Neural progenitor cell (in vitro differentiated cells): ENCODE measurements at regions not wholly inside any gene's neighbourhood (a gene's known extent, or its start where the extent isn't known, plus 50 kb on each side); places are given as distances from the start of the nearest gene placed in this dataset.

Experiments
- DNase-seq: peaks from one replicate; pipeline ENCODE4 v3.0.0-alpha.2; 2016; ENCODE audit warnings: low spot score
- H2AFZ ChIP-seq: fragments of 200-600 bp; sonication (generic); replicated peaks from 2 replicates; pipeline ENCODE4 v1.6.1; 2016; ENCODE audit warnings: antibody characterized with exemption
- H3F3A ChIP-seq: fragments of 200-600 bp; sonication (generic); 2 replicates; pipeline ENCODE4 v1.6.1; 2016; ENCODE audit warnings: antibody characterized with exemption, low read depth
- H3K27ac ChIP-seq: fragments of 200-600 bp; sonication (generic); 2 replicates; pipeline ENCODE4 v1.5.1; 2016; ENCODE audit warnings: mild to moderate bottlenecking
- H3K27me3 ChIP-seq: fragments of 200-600 bp; sonication (generic); 2 replicates; pipeline ENCODE4 v1.6.1; 2016; ENCODE audit warnings: mild to moderate bottlenecking, moderate library complexity
- H3K36me3 ChIP-seq: fragments of 200-600 bp; sonication (generic); 2 replicates; pipeline ENCODE4 v1.5.1; 2016
- H3K4me1 ChIP-seq: fragments of 200-600 bp; sonication (generic); 2 replicates; pipeline ENCODE4 v1.6.1; 2016; ENCODE audit warnings: mixed run types
- H3K4me2 ChIP-seq: fragments of 200-600 bp; sonication (generic); 2 replicates; pipeline ENCODE4 v1.6.1; 2016
- H3K4me3 ChIP-seq: fragments of 200-600 bp; sonication (generic); 2 replicates; pipeline ENCODE4 v1.5.1; 2016
- H3K79me2 ChIP-seq: fragments of 200-600 bp; sonication (generic); 2 replicates; pipeline ENCODE4 v1.6.1; 2016; ENCODE audit warnings: low read depth
- H3K9ac ChIP-seq: fragments of 200-600 bp; sonication (generic); 2 replicates; pipeline ENCODE4 v1.6.1; 2016
- H3K9me3 ChIP-seq: fragments of 200-600 bp; sonication (generic); 2 replicates; pipeline ENCODE4 v1.5.1; 2016; ENCODE audit warnings: low read depth
- H4K20me1 ChIP-seq: fragments of 200-600 bp; sonication (generic); 2 replicates; pipeline ENCODE4 v1.6.1; 2016; ENCODE audit warnings: low read depth
- H3K27ac Mint-ChIP-seq: 3 replicates; pipeline ENCODE4 v1.8.0; 2021; ENCODE audit warnings: mixed read lengths
- H3K27me3 Mint-ChIP-seq: 2 replicates; pipeline ENCODE4 v1.8.0; 2022; ENCODE audit warnings: low read depth, mild to moderate bottlenecking, inconsistent platforms, moderate library complexity, mixed read lengths; ENCODE audit not compliant: insufficient read depth
- H3K36me3 Mint-ChIP-seq: 3 replicates; pipeline ENCODE4 v1.8.0; 2021; ENCODE audit warnings: mixed read lengths
- H3K4me1 Mint-ChIP-seq: 3 replicates; pipeline ENCODE4 v1.8.0; 2021; ENCODE audit warnings: mixed read lengths
- H3K4me3 Mint-ChIP-seq: 3 replicates; pipeline ENCODE4 v1.8.0; 2021; ENCODE audit warnings: mild to moderate bottlenecking, moderate library complexity, mixed read lengths
- H3K9me3 Mint-ChIP-seq: 3 replicates; pipeline ENCODE4 v1.8.0; 2020; ENCODE audit warnings: mixed read lengths
- EZH2 ChIP-seq: fragments of 200-600 bp; sonication (generic); IDR thresholded peaks from 2 replicates; pipeline ENCODE4 v1.6.1; 2017; ENCODE audit warnings: antibody characterized with exemption, mild to moderate bottlenecking, moderate library complexity
- EZH2phosphoT487 ChIP-seq: fragments of 200-600 bp; sonication (generic); IDR thresholded peaks from 2 replicates; pipeline ENCODE4 v1.6.1; 2017; ENCODE audit warnings: antibody characterized with exemption
- TF ChIP-seq, protein P1 (sequence below): fragments of 200-600 bp; sonication (generic); IDR thresholded peaks from 2 replicates; pipeline ENCODE4 v1.5.1; 2017; ENCODE audit warnings: antibody characterized with exemption, mild to moderate bottlenecking

DNA sequence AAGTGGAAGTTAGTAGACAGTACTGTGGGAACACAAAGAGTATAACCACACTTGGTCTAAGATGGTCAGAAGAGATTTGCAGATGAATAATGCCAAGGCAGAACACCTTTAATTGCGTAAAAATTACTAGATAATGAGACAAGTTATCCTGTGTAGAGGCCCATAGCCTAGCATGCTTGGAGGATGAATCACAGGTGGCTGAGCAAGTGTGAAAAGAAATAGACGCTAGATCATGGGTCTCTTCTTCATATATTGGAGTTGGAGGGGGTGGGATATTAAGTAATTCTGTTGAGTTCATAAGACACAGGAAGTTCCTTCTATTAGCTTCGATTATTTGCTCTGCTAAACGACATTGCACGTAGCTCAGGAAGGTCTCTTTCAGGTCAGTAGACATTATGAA, 454.3 kb upstream of the LMO3 start:
- Histone ChIP-seq H3K27ac (no peak overlapping the region), H3K9ac (no peak overlapping the region), H3K27me3 (no peaks in the 10 kb centered on the region), H3K79me2 (no peaks in the 10 kb centered on the region), H3K4me2 (no peak overlapping the region), H3F3A (no peaks in the 10 kb centered on the region), H3K4me1 (no peaks in the 10 kb centered on the region), H3K36me3 (no peaks in the 10 kb centered on the region), H3K9me3 (no peaks in the 10 kb centered on the region), H2AFZ (no peak overlapping the region), H3K4me3 (no peak overlapping the region), H4K20me1 (no peaks in the 10 kb centered on the region)
- DNase-seq = no peak
- Mint-ChIP-seq H3K27me3 (no peaks in the 10 kb centered on the region), H3K4me3 (no peak overlapping the region), H3K9me3 (no peaks in the 10 kb centered on the region), H3K27ac (no peak overlapping the region), H3K4me1 (peaks cover 8% of the 10 kb centered on the region), H3K36me3 (no peaks in the 10 kb centered on the region)
- TF ChIP-seq, protein P1, sequence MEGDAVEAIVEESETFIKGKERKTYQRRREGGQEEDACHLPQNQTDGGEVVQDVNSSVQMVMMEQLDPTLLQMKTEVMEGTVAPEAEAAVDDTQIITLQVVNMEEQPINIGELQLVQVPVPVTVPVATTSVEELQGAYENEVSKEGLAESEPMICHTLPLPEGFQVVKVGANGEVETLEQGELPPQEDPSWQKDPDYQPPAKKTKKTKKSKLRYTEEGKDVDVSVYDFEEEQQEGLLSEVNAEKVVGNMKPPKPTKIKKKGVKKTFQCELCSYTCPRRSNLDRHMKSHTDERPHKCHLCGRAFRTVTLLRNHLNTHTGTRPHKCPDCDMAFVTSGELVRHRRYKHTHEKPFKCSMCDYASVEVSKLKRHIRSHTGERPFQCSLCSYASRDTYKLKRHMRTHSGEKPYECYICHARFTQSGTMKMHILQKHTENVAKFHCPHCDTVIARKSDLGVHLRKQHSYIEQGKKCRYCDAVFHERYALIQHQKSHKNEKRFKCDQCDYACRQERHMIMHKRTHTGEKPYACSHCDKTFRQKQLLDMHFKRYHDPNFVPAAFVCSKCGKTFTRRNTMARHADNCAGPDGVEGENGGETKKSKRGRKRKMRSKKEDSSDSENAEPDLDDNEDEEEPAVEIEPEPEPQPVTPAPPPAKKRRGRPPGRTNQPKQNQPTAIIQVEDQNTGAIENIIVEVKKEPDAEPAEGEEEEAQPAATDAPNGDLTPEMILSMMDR = no peak
- no peak for TF ChIP-seq EZH2
- no peak for TF ChIP-seq EZH2phosphoT487

DNA sequence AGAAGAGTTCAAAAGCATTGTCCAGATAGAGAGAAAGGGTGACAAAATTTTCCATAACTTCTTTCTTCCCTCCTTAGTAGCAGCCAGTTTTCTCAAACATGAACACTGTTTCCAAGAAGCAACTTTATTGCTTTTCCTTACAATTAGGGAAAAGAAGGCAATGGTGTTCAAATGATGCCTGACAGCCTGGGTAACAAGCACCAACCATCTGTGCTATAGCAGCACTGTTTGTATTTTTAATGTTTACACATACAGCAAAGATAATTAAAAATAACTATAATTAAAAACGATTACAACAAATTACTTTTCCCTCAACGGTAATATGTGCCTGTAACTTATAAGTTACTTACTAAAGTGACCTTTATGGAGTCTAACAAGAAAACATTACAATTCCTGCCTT, 450.6 kb upstream of the LMO3 start:
- DNase-seq = no peak
- H3K36me3 Mint-ChIP-seq = no peaks in the 10 kb centered on the region
- Histone ChIP-seq H4K20me1 (no peaks in the 10 kb centered on the region), H3K9me3 (no peaks in the 10 kb centered on the region), H2AFZ (no peak overlapping the region), H3K36me3 (no peaks in the 10 kb centered on the region), H3K4me3 (no peak overlapping the region), H3K27me3 (no peaks in the 10 kb centered on the region), H3K4me2 (no peak overlapping the region), H3K4me1 (no peaks in the 10 kb centered on the region), H3F3A (no peaks in the 10 kb centered on the region), H3K79me2 (no peaks in the 10 kb centered on the region), H3K27ac (no peak overlapping the region), H3K9ac (no peak overlapping the region)
- no peak overlapping the region for H3K4me3 Mint-ChIP-seq
- H3K27ac Mint-ChIP-seq = no peak overlapping the region
- no peaks in the 10 kb centered on the region for H3K27me3 Mint-ChIP-seq
- TF ChIP-seq EZH2phosphoT487 = no peak
- TF ChIP-seq EZH2 = no peak
- TF ChIP-seq, protein P1 = no peak
- peaks cover 8% of the 10 kb centered on the region for H3K4me1 Mint-ChIP-seq
- H3K9me3 Mint-ChIP-seq = no peaks in the 10 kb centered on the region

DNA sequence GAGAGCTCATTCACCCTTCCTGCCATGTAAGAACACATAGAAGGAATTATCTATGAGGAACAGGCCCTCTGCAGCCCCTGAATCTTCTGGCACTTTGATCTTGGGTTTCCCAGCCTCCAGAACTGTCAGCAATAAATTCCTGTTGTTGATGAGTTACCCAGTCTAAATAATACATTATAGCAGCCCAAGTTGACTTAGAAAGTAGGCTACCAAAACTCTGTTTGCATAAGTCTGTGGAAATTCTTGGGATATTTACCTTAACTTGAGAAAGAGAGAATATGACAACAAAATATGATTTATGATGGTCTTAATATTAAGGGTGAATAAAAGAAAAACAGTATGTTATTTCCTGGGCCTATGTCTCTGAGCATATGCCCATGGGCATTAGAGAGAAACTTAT, 433.0 kb upstream of the LMO3 start:
- no peak for TF ChIP-seq EZH2phosphoT487
- TF ChIP-seq, protein P1 = no peak
- TF ChIP-seq EZH2 = no peak
- Histone ChIP-seq H3K9ac (no peak overlapping the region), H2AFZ (no peak overlapping the region), H3K36me3 (no peaks in the 10 kb centered on the region), H4K20me1 (no peaks in the 10 kb centered on the region), H3K4me1 (peaks cover 7% of the 10 kb centered on the region), H3K4me2 (no peak overlapping the region), H3K4me3 (no peak overlapping the region), H3K27me3 (no peaks in the 10 kb centered on the region), H3F3A (no peaks in the 10 kb centered on the region), H3K9me3 (no peaks in the 10 kb centered on the region), H3K79me2 (no peaks in the 10 kb centered on the region), H3K27ac (no peak overlapping the region)
- H3K27ac Mint-ChIP-seq = no peak overlapping the region
- no peaks in the 10 kb centered on the region for H3K4me1 Mint-ChIP-seq
- DNase-seq = no peak
- H3K9me3 Mint-ChIP-seq = no peaks in the 10 kb centered on the region
- no peaks in the 10 kb centered on the region for H3K27me3 Mint-ChIP-seq
- no peak overlapping the region for H3K4me3 Mint-ChIP-seq
- H3K36me3 Mint-ChIP-seq = no peaks in the 10 kb centered on the region

DNA sequence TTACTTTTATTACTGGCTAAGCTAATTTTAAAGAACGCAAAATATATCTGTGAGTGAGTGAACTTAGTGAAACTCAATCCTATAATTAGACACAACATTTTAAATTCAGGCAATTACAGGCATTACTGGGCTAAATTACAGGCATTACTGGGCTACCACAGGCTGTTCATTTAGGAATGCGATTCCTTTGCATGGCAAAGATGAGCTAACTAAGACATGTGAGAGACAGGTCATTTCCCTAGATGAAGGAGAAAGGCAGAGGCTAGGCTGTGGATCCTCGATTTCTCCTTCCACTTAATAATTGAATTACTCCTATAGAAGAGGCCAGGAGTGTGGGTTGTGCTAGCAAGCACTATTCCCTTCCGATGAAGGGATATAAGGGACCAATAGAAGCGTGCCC, 429.4 kb upstream of the LMO3 start:
- H3K4me3 Mint-ChIP-seq = no peak overlapping the region
- no peak overlapping the region for H3K27ac ChIP-seq
- no peaks in the 10 kb centered on the region for H3K27me3 ChIP-seq
- H3K36me3 ChIP-seq = no peaks in the 10 kb centered on the region
- H3K36me3 Mint-ChIP-seq = no peaks in the 10 kb centered on the region
- H3K27ac Mint-ChIP-seq = no peak overlapping the region
- H3K9me3 Mint-ChIP-seq = no peaks in the 10 kb centered on the region
- no peaks in the 10 kb centered on the region for H3K27me3 Mint-ChIP-seq
- H3K9me3 ChIP-seq = no peaks in the 10 kb centered on the region
- TF ChIP-seq EZH2phosphoT487 (no peak), EZH2 (no peak)
- TF ChIP-seq, protein P1 = no peak
- no peak overlapping the region for H3K9ac ChIP-seq
- H4K20me1 ChIP-seq = no peaks in the 10 kb centered on the region
- H3K4me3 ChIP-seq = no peak overlapping the region
- peaks cover 6% of the 10 kb centered on the region for H3K4me1 ChIP-seq
- DNase-seq = no peak
- no peak overlapping the region for H3K4me2 ChIP-seq
- H2AFZ ChIP-seq = no peak overlapping the region
- H3K4me1 Mint-ChIP-seq = no peaks in the 10 kb centered on the region
- no peaks in the 10 kb centered on the region for H3F3A ChIP-seq
- no peaks in the 10 kb centered on the region for H3K79me2 ChIP-seq
